Testis (tissue), 2 donors: ENCODE measurements at regions not wholly inside any gene's neighbourhood (a gene's known extent, or its start where the extent isn't known, plus 50 kb on each side); places are given as distances from the start of the nearest gene placed in this dataset.

Source experiments
- DNase-seq: peaks from one replicate; pipeline ENCODE4 v3.0.0-alpha.2; 2019
- H3K27ac ChIP-seq, 2 donors: fragments of 200-600 bp; sonication (generic); one replicate each; pipeline ENCODE4 v1.5.1; 2019
- H3K27me3 ChIP-seq: fragments of 200-600 bp; sonication (generic); one replicate; pipeline ENCODE4 v1.5.1; 2019
- H3K36me3 ChIP-seq: fragments of 200-600 bp; sonication (generic); one replicate; pipeline ENCODE4 v1.5.1; 2017; ENCODE audit warnings: low read depth; ENCODE audit errors: missing control alignments
- H3K4me1 ChIP-seq: fragments of 200-600 bp; sonication (generic); one replicate; pipeline ENCODE4 v1.5.1; 2019
- H3K4me3 ChIP-seq, 2 donors: fragments of 200-600 bp; sonication (generic); one replicate each; pipeline ENCODE4 v1.5.1; 2017 to 2019
- H3K9me3 ChIP-seq: fragments of 200-600 bp; sonication (generic); one replicate; pipeline ENCODE4 v1.5.1; 2017
- POLR2A ChIP-seq: fragments of 450-650 bp; IDR thresholded peaks from one replicate; pipeline ENCODE4 v1.6.1; 2017; ENCODE audit warnings: antibody characterized with exemption, mild to moderate bottlenecking, moderate library complexity
- WGBS, 2 donors: methylation state at CpG; one replicate each; pipeline ENCODE4 v1.1.5; 2018; 5-methylcytosine and 5-hydroxymethylcytosine counted together
- intact Hi-C: fragments of 100-400 bp; cut with DNase I; formaldehyde crosslinking; loops from one replicate; pipeline ENCODE4 v1.15.1; 2023; ENCODE audit warnings: low total_unique reads
- TF ChIP-seq, protein P1 (sequence below), 3 experiments: fragments of 450-650 bp in 2 of 3; fragments of 200-600 bp in 1 of 3; sonication (generic) in 1 of 3; IDR thresholded peaks; one replicate each; pipeline ENCODE4 v1.5.1; 2016 to 2019; ENCODE audit warnings: antibody characterized with exemption in 3 of 3, mild to moderate bottlenecking in 2 of 3, moderate library complexity in 1 of 3

DNA sequence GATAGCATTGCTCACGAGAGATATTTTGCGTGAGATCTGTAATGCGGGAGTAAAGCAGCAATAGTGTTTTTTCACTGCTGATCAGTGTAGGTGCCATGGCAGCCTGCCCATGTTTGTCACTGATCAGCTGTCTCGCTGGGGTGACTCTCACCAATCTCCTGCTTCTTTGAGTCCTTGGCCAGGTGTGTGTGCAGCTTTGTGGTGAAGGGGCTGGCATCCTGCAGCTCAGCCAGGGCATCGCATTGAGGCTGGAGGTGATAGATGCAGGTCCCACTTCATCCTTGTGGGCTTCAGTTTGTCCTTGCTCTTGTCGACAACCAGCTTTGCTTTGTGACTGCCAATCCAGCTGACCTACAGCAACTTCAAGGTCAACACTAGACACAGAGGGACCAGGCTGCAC is 258.3 kb upstream of the CXCR4 start:
- WGBS, 2 donors: 80 to 97% methylated on average over 5 to 6 of the region's 6 CpGs
- DNase-seq: no peak
- Histone ChIP-seq H3K27ac (no peak overlapping the region), H3K4me1 (no peaks in the 10 kb centered on the region), H3K4me3 (no peak overlapping the region), H3K27me3 (no peaks in the 10 kb centered on the region), H3K9me3 (no peaks in the 10 kb centered on the region), H3K36me3 (no peaks in the 10 kb centered on the region)
- intact Hi-C loops: no loop called here
- TF ChIP-seq POLR2A: no peak
- TF ChIP-seq, protein P1, sequence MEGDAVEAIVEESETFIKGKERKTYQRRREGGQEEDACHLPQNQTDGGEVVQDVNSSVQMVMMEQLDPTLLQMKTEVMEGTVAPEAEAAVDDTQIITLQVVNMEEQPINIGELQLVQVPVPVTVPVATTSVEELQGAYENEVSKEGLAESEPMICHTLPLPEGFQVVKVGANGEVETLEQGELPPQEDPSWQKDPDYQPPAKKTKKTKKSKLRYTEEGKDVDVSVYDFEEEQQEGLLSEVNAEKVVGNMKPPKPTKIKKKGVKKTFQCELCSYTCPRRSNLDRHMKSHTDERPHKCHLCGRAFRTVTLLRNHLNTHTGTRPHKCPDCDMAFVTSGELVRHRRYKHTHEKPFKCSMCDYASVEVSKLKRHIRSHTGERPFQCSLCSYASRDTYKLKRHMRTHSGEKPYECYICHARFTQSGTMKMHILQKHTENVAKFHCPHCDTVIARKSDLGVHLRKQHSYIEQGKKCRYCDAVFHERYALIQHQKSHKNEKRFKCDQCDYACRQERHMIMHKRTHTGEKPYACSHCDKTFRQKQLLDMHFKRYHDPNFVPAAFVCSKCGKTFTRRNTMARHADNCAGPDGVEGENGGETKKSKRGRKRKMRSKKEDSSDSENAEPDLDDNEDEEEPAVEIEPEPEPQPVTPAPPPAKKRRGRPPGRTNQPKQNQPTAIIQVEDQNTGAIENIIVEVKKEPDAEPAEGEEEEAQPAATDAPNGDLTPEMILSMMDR (IDR thresholded peaks at IDR 0.05): no peak

DNA sequence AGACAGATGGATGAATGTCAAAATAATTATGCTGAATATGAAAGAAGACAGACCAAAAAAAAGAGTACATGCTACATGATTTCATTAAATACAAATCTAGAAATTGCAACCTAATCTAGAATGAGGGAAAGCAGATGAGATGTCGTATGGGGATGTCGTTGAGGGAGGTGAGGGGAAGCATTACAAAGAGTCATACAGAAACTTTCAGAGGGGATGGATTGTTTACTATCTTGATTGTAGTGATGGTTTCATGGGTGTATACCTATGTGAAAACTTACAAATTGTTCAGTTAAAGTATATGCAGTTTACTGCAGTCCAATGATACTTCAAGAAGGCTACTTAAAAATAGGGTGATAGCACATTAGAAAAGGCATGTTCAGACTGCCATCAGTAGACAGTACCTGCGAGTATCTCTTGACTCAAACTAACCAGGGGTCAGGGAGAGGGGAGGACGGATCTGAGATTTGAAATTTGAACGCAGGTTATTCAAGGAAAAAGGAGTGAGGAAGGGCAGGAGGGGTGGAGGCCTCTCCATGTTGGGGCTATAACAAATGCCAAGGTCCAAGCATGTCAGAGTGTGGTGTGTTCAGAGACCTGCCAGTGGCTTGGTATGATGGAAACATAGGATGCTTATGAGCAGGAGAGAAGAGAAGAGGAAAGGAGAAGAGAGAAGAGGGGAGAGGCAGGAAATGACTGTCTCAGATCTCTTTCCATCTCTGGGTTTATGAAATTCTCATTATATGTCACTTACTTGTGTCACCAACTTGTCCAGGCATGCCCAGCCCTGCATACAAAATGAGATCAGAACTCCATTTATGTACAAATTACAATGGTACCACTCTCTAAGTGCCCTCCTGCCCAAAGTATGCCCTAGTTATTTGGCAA is 257.3 kb upstream of the CXCR4 start:
- whole genome bisulfite sequencing, 2 donors: 86 to 95% methylated on average over 5 of the region's 5 CpGs
- intact Hi-C loops: no loop called here

DNA sequence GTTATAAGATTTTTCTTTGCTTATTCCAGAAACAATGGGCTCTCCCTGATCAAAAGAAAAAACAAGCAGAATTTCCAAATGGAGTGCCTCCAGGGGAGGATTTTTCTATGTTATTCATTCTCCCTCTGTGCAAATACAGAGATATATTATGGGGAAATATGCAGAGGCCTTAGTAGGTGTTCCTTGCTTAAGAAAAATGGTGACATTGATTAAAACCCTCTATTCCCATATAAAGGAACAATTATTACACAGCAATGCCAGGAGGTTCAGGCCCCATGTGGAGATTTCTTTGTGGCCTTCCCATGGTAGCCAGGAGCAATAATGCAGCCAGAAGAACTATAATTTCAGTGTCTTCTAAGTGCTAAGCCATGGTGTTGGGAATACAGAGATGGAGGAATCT is 255.9 kb upstream of the CXCR4 start:
- DNase-seq: no peak
- no peak overlapping the region for H3K4me3 ChIP-seq

More for the DNA sequence above, 257.3 kb upstream of the CXCR4 start:
- Histone ChIP-seq H3K9me3 (no peaks in the 10 kb centered on the region), H3K27ac (no peak overlapping the region), H3K4me3 (no peak overlapping the region), H3K36me3 (no peaks in the 10 kb centered on the region), H3K4me1 (no peaks in the 10 kb centered on the region), H3K27me3 (no peaks in the 10 kb centered on the region)
- DNase-seq: no peak
- no peak for TF ChIP-seq POLR2A
- TF ChIP-seq, protein P1 (IDR thresholded peaks at IDR 0.05): no peak

DNA sequence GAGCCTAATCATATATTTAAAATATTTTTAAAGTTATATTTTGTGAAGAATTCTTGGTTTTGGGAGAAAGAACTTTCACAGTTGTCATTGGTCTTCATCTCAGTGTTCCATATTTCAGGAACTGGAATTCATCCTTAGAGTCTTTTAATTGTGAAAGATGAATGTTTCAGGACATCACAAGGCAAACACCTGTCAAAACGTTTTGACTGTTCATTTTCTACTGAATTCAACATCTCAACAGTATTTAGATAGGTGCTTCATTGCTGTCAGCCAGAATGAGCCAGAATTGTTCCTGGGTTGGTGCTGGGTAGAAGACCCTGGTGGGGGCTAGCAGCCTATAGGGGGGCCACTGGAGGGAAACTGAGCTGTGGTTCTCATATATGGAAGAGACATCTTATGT is 255.1 kb upstream of the CXCR4 start:
- H3K36me3 ChIP-seq: no peaks in the 10 kb centered on the region
- 68 to 75% methylated on average over 1 of the region's 1 CpG for WGBS, 2 donors
- H3K9me3 ChIP-seq: no peaks in the 10 kb centered on the region
- no peaks in the 10 kb centered on the region for H3K27me3 ChIP-seq
- TF ChIP-seq POLR2A: no peak
- TF ChIP-seq, protein P1 (IDR thresholded peaks at IDR 0.05): no peak
- no peak overlapping the region for H3K27ac ChIP-seq
- intact Hi-C loops: no loop called here
- no peaks in the 10 kb centered on the region for H3K4me1 ChIP-seq
- DNase-seq: no peak
- H3K4me3 ChIP-seq: no peak overlapping the region

More for the DNA sequence above, 255.9 kb upstream of the CXCR4 start:
- no peak overlapping the region for H3K27ac ChIP-seq
- intact Hi-C loops: no loop called here
- no peaks in the 10 kb centered on the region for H3K36me3 ChIP-seq
- TF ChIP-seq, protein P1 (IDR thresholded peaks at IDR 0.05): no peak
- no peak for TF ChIP-seq POLR2A
- no peaks in the 10 kb centered on the region for H3K27me3 ChIP-seq
- H3K9me3 ChIP-seq: no peaks in the 10 kb centered on the region
- H3K4me1 ChIP-seq: no peaks in the 10 kb centered on the region

DNA sequence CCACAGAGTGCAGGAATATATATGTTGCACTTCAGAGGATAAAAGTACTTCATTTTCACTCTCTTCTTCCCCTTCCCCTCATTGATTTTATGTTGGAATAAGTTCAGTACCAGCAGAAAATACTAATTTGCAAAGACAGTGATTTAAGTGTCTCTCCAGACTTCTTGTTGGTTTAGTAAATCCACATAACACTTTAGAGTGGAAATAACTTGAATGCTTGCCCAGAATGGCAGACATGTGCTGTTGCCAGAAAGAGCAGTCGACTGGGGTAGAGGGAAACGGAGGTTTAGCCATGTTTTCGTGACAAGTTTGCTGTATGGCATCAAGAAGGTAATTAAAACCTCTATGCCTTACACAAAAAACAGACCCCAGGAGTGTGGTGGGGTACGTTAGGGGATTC is 246.0 kb upstream of the CXCR4 start:
- no peaks in the 10 kb centered on the region for H3K4me1 ChIP-seq
- no peaks in the 10 kb centered on the region for H3K9me3 ChIP-seq
- TF ChIP-seq, protein P1 (IDR thresholded peaks at IDR 0.05): no peak
- TF ChIP-seq POLR2A: no peak
- H3K27me3 ChIP-seq: no peaks in the 10 kb centered on the region
- no peak overlapping the region for H3K4me3 ChIP-seq
- no peak overlapping the region for H3K27ac ChIP-seq
- no peaks in the 10 kb centered on the region for H3K36me3 ChIP-seq
- intact Hi-C loops: no loop called here
- WGBS, 2 donors: 40 to 58% methylated on average over 4 of the region's 4 CpGs
- no peak for DNase-seq
